PC-9 (cell line): ENCODE measurements at regions not wholly inside any gene's neighbourhood (a gene's known extent, or its start where the extent isn't known, plus 50 kb on each side); places are given as distances from the start of the nearest gene placed in this dataset.

ENCODE experiments used
- BruUV-seq: library from RNA; stranded (reverse); fragments of 400-500 nt; replicated peaks from 2 replicates; lab custom pipeline; 2021; lab: Mats Ljungman, UMichigan
- CTCF ChIA-PET: fragments of 300-600 bp; sonication (Branson Sonifier 250); formaldehyde crosslinking; loops from one replicate; lab custom pipeline; 2022; ENCODE audit warnings: antibody characterized with exemption; lab: Charles Lee
- POLR2A ChIA-PET: fragments of 300-600 bp; sonication (Branson Sonifier 250); formaldehyde crosslinking; loops from one replicate; lab custom pipeline; 2022; ENCODE audit warnings: antibody characterized with exemption; ENCODE audit not compliant: unreplicated experiment; lab: Charles Lee
- DNase-seq, 2 experiments: peaks; one replicate each; pipeline versions ENCODE4 v3.0.0 to v3.0.0-alpha.2; 2015 to 2022; ENCODE audit warnings: mixed read lengths in 1 of 2
- H2AFZ ChIP-seq: fragments of 200-600 bp; sonication (generic); 2 replicates; pipeline ENCODE4 v1.8.1; 2017; ENCODE audit warnings: antibody characterized with exemption
- H3F3A ChIP-seq: fragments of 200-600 bp; sonication (generic); 2 replicates; pipeline ENCODE4 v1.8.1; 2017; ENCODE audit warnings: antibody characterized with exemption, mild to moderate bottlenecking, low read depth; ENCODE audit not compliant: insufficient read depth
- H3K27ac ChIP-seq: fragments of 200-600 bp; sonication (generic); 2 replicates; pipeline ENCODE4 v1.6.1; 2016; ENCODE audit warnings: mixed run types
- H3K27me3 ChIP-seq: fragments of 200-600 bp; sonication (generic); 2 replicates; pipeline ENCODE4 v1.6.1; 2016; ENCODE audit warnings: low read depth, mixed run types; ENCODE audit not compliant: insufficient read depth
- H3K36me3 ChIP-seq: fragments of 200-600 bp; sonication (generic); 2 replicates; pipeline ENCODE4 v1.6.1; 2016; ENCODE audit warnings: low read depth, mixed run types
- H3K4me1 ChIP-seq: fragments of 200-600 bp; sonication (generic); replicated peaks from 2 replicates; pipeline ENCODE4 v1.6.1; 2016; ENCODE audit warnings: mixed run types; ENCODE audit not compliant: insufficient read depth
- H3K4me2 ChIP-seq: fragments of 200-600 bp; sonication (generic); 2 replicates; pipeline ENCODE4 v1.6.1; 2017; ENCODE audit warnings: mixed run types
- H3K4me3 ChIP-seq: fragments of 200-600 bp; sonication (generic); 2 replicates; pipeline ENCODE4 v1.6.1; 2016; ENCODE audit warnings: mixed run types
- H3K79me2 ChIP-seq: fragments of 200-600 bp; sonication (generic); 2 replicates; pipeline ENCODE4 v1.6.1; 2017; ENCODE audit warnings: low read depth, mixed run types
- H3K9me2 ChIP-seq: fragments of 200-600 bp; sonication (generic); 2 replicates; pipeline ENCODE4 v1.8.1; 2017; ENCODE audit warnings: mild to moderate bottlenecking; ENCODE audit not compliant: insufficient read depth
- H3K9me3 ChIP-seq: fragments of 200-600 bp; sonication (generic); 2 replicates; pipeline ENCODE4 v1.8.1; 2016; ENCODE audit warnings: low read depth; ENCODE audit not compliant: insufficient read depth
- H4K20me1 ChIP-seq: fragments of 200-600 bp; sonication (generic); 2 replicates; pipeline ENCODE4 v1.8.1; 2017; ENCODE audit not compliant: insufficient read depth
- EZH2 ChIP-seq: fragments of 200-600 bp; sonication (generic); IDR thresholded peaks from 2 replicates; pipeline ENCODE4 v1.8.0; 2017; ENCODE audit warnings: antibody characterized with exemption, low read depth
- intact Hi-C: fragments of 100-400 bp; cut with micrococcal nuclease; formaldehyde crosslinking; loops from one replicate; pipeline ENCODE4 v1.10.0; 2022; ENCODE audit not compliant: unreplicated experiment
- TF ChIP-seq, protein P1 (sequence below): fragments of 200-600 bp; sonication (generic); conservative IDR thresholded peaks from 2 replicates; pipeline ENCODE4 v1.6.1; 2017; ENCODE audit warnings: mixed run types, antibody characterized with exemption, mild to moderate bottlenecking, moderate library complexity

DNA sequence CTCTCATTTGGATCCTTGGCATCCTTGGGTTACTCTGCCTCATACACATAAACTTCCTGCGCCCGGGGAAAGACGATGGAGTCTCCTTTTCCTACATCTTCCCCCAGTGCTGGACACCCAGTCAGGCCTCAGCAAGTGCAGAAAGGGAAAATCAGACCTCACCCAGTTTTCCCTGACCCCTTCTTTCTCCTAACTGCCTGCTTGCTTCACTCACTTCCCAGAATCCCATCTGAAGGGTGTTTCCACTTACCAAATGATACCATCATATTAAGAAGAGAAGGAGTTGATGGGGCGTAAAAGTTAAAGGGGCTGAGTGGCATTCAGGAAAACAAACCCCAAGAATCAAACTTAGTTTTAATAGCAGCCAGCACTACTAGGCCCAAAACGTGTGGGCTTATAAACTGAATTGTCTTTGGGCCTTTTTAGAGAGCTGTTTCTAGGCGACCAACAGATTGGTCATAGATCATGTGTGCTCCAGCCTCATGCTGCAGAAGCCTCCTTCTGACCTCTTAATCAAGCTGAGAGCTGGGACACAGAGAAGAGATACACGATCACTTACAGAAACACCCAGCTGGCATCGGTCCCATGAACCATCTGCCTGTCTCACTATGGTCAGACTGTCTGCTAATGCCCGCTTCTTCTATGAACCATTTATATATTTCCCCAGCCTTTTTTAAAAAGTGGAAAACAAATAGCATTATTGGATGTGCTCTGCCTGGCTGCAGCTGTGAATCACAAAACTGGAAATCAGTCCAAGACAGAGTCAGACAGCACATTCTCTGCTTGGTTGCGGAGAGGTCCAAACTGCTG lies 165.7 kb upstream of the SLC14A2 start:
- no TSS peak for BruUV-seq

DNA sequence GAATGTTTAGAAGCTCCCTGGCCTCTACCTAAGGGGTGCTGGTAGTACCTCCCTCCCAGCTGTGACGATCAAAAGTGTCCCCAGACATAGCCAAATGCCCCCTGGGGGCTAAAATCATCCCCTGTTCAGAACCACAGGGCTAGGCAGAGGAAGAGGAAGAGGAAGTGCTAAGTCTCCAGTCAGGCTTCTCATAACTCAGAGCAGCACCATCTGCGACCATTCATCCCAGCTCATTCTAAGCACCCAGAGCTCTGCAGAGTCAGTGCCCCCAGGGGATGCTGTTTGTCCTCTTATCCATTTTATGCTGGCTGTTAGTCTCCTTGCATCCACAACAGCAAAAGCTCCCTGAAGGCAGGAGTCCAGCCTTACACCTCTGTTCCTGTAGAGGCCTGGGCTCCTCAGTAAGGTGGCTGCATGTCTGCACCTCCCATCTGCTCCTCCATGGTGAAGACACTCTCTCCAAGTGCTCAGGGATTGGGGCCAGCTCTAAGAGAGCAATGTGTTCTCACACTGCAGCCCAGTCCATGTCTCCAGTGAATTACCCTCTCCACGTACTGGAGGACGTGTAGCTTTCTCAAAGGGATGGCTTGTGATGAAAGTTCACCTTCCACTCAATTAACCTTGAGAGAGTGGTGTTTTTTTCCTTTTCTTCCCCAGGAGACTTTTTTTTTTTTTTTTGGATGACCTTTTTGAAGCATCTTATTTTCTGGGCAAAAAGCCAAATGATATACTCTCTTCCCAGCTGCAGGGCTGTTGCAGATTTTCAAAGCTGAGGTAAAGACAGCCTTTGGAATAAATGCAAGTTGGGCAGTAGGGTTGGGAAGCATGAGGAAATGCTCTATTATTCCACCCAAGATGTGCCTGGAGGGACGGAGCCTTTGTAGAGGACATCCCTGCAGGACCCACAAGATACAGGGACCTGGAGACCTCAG lies 158.9 kb upstream of the SLC14A2 start:
- no peak for DNase-seq
- H3K79me2 ChIP-seq: no peaks in the 10 kb centered on the region
- ChIA-PET POLR2A (interaction anchor here (0.7 kb wide), 1 partner anchor 1482 kb away, joined by 4 read pairs; no protein-coding TSS in a partner anchor), CTCF (no interaction called here)
- no peaks in the 10 kb centered on the region for H3K36me3 ChIP-seq
- H3K27ac ChIP-seq: no peak overlapping the region
- no peak overlapping the region for H3K4me3 ChIP-seq
- no TSS peak for BruUV-seq
- no peaks in the 10 kb centered on the region for H3K9me2 ChIP-seq
- no peak overlapping the region for H3K4me2 ChIP-seq
- no peaks in the 10 kb centered on the region for H4K20me1 ChIP-seq
- no peaks in the 10 kb centered on the region for H3F3A ChIP-seq
- no peaks in the 10 kb centered on the region for H3K9me3 ChIP-seq
- TF ChIP-seq, protein P1, sequence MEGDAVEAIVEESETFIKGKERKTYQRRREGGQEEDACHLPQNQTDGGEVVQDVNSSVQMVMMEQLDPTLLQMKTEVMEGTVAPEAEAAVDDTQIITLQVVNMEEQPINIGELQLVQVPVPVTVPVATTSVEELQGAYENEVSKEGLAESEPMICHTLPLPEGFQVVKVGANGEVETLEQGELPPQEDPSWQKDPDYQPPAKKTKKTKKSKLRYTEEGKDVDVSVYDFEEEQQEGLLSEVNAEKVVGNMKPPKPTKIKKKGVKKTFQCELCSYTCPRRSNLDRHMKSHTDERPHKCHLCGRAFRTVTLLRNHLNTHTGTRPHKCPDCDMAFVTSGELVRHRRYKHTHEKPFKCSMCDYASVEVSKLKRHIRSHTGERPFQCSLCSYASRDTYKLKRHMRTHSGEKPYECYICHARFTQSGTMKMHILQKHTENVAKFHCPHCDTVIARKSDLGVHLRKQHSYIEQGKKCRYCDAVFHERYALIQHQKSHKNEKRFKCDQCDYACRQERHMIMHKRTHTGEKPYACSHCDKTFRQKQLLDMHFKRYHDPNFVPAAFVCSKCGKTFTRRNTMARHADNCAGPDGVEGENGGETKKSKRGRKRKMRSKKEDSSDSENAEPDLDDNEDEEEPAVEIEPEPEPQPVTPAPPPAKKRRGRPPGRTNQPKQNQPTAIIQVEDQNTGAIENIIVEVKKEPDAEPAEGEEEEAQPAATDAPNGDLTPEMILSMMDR: no peak
- TF ChIP-seq EZH2: no peak
- no peaks in the 10 kb centered on the region for H3K4me1 ChIP-seq
- no peak overlapping the region for H2AFZ ChIP-seq
- intact Hi-C loops: no loop called here
- H3K27me3 ChIP-seq: no peaks in the 10 kb centered on the region

More for the DNA sequence above, 165.7 kb upstream of the SLC14A2 start:
- no peaks in the 10 kb centered on the region for H3K9me3 ChIP-seq
- H3K4me3 ChIP-seq: no peak overlapping the region
- H3K36me3 ChIP-seq: no peaks in the 10 kb centered on the region
- CTCF ChIA-PET: no interaction called here
- DNase-seq: no peak
- no peaks in the 10 kb centered on the region for H3F3A ChIP-seq
- no peaks in the 10 kb centered on the region for H3K79me2 ChIP-seq
- H2AFZ ChIP-seq: no peak overlapping the region
- POLR2A ChIA-PET: no interaction called here
- no peaks in the 10 kb centered on the region for H3K27me3 ChIP-seq
- intact Hi-C loops: no loop called here
- TF ChIP-seq, protein P1: no peak
- no peak for TF ChIP-seq EZH2
- no peak overlapping the region for H3K27ac ChIP-seq
- no peaks in the 10 kb centered on the region for H3K4me1 ChIP-seq
- H4K20me1 ChIP-seq: no peaks in the 10 kb centered on the region
- no peaks in the 10 kb centered on the region for H3K9me2 ChIP-seq
- H3K4me2 ChIP-seq: no peak overlapping the region

DNA sequence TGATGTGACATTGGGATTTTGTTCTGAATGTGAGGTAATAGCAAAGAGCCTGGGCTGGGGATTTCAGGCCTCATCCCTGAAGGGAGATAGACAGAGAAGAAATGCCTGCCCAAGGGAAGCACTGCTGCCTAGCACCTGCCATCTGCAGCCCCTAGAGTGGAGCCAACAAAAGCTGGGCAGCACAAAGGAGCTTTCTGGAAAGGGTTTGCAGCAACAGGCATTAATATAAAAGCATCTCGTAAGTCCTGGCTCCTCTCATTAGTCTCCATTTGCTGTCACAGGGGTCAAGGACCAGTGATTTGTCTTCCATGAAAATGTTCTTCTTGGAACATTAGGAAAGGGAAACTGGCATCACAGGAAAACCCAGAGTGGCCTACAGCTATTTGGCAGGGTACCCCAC lies 157.2 kb upstream of the SLC14A2 start:
- Histone ChIP-seq H3K9me2 (no peaks in the 10 kb centered on the region), H2AFZ (no peak overlapping the region), H3K4me3 (no peak overlapping the region), H3K4me1 (no peaks in the 10 kb centered on the region), H3K36me3 (no peaks in the 10 kb centered on the region), H3K27me3 (no peaks in the 10 kb centered on the region), H3K79me2 (no peaks in the 10 kb centered on the region), H3K4me2 (no peak overlapping the region), H4K20me1 (no peaks in the 10 kb centered on the region), H3F3A (no peaks in the 10 kb centered on the region), H3K27ac (no peak overlapping the region), H3K9me3 (no peaks in the 10 kb centered on the region)
- BruUV-seq: no TSS peak
- TF ChIP-seq, protein P1: no peak
- intact Hi-C loops: no loop called here
- POLR2A ChIA-PET: no interaction called here
- CTCF ChIA-PET: no interaction called here
- DNase-seq: no peak
